Inflammatory macrophage treated with lipopolysaccharide for 4 hours (primary cell): ENCODE measurements at regions not wholly inside any gene's neighbourhood (a gene's known extent, or its start where the extent isn't known, plus 50 kb on each side); places are given as distances from the start of the nearest gene placed in this dataset.

Experiments
- DNase-seq: peaks from one replicate; pipeline ENCODE4 v3.0.0-alpha.2; 2020

- no peak for DNase-seq
Observed at GRCh38 chrX:150310417-150310816, 52.7 kb upstream of the MAMLD1 start.

GRCh38 chrX:150310881-150311280, 52.2 kb upstream of the MAMLD1 start:
- DNase-seq, result no peak

GRCh38 chrX:150312931-150313330, 50.2 kb upstream of the MAMLD1 start:
- no peak for DNase-seq
